Spleen (tissue), 7 donors: ENCODE measurements at regions not wholly inside any gene's neighbourhood (a gene's known extent, or its start where the extent isn't known, plus 50 kb on each side); places are given as distances from the start of the nearest gene placed in this dataset.

Experiments used
- POLR2AphosphoS5 ChIP-seq, 3 donors: sonication (generic); formaldehyde crosslinking; IDR thresholded peaks; one replicate each; pipeline ENCODE4 v1.5.1; 2017; ENCODE audit warnings: antibody characterized with exemption in 3 of 3
- TF ChIP-seq, protein P1 (sequence below), 11 experiments: fragments of 200-600 bp in 7 of 11; fragments of 450-650 bp in 4 of 11; sonication (generic) in 4 of 11; IDR thresholded peaks in 8 of 11; conservative IDR thresholded peaks in 3 of 11; 1 replicate in 7 of 11; 2 replicates in 4 of 11; pipeline versions ENCODE4 v1.4.0 to v1.8.0; 2016 to 2021; ENCODE audit warnings: antibody characterized with exemption in 11 of 11, inconsistent platforms in 4 of 11, mild to moderate bottlenecking in 1 of 11
- donor health status: DM: no; HTN: no; CAD: no; lungs with moderate emphysema.
- donor health status: DM: no; HTN: no; CAD: no.
- donor health status: DM: no; HTN: no; CAD: no.

DNA sequence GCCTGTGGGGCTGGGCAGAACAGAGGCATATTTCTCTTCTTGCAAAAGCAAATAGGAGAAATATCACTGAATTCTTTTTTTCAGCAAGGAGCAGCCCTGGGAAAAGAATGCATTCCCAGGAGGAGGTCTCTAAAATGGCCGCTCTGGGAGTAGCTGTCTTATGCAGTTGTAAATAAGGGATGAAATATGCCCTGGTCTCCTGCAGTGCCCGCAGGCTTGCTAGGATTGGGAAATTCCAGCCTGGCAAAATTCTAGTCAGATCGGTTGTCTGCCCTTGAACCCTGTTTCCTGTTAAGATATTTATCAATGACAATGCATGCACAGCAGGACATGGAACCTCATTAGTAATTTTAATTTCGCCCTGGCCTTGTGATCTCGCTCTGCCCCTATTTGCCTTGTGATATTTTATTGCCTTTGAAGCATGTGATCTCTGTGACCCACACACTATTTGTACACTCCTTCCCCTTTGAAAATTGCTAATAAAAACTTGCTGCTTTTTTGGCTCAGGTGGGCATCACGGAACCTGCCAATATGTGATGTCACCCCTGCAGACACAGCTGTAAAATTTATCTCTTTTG is 1993.2 kb downstream of the PCDH9 start:
- no peak for TF ChIP-seq POLR2AphosphoS5 (IDR thresholded peaks at IDR 0.05)
- TF ChIP-seq, protein P1, sequence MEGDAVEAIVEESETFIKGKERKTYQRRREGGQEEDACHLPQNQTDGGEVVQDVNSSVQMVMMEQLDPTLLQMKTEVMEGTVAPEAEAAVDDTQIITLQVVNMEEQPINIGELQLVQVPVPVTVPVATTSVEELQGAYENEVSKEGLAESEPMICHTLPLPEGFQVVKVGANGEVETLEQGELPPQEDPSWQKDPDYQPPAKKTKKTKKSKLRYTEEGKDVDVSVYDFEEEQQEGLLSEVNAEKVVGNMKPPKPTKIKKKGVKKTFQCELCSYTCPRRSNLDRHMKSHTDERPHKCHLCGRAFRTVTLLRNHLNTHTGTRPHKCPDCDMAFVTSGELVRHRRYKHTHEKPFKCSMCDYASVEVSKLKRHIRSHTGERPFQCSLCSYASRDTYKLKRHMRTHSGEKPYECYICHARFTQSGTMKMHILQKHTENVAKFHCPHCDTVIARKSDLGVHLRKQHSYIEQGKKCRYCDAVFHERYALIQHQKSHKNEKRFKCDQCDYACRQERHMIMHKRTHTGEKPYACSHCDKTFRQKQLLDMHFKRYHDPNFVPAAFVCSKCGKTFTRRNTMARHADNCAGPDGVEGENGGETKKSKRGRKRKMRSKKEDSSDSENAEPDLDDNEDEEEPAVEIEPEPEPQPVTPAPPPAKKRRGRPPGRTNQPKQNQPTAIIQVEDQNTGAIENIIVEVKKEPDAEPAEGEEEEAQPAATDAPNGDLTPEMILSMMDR (IDR thresholded peaks at IDR 0.05 in 8 of 11, conservative IDR thresholded peaks at IDR 0.05 in 3 of 11), result no peak
